ENCODE measurements at regions not wholly inside any gene's neighbourhood (a gene's known extent, or its start where the extent isn't known, plus 50 kb on each side); places are given as distances from the start of the nearest gene placed in this dataset.

DNA sequence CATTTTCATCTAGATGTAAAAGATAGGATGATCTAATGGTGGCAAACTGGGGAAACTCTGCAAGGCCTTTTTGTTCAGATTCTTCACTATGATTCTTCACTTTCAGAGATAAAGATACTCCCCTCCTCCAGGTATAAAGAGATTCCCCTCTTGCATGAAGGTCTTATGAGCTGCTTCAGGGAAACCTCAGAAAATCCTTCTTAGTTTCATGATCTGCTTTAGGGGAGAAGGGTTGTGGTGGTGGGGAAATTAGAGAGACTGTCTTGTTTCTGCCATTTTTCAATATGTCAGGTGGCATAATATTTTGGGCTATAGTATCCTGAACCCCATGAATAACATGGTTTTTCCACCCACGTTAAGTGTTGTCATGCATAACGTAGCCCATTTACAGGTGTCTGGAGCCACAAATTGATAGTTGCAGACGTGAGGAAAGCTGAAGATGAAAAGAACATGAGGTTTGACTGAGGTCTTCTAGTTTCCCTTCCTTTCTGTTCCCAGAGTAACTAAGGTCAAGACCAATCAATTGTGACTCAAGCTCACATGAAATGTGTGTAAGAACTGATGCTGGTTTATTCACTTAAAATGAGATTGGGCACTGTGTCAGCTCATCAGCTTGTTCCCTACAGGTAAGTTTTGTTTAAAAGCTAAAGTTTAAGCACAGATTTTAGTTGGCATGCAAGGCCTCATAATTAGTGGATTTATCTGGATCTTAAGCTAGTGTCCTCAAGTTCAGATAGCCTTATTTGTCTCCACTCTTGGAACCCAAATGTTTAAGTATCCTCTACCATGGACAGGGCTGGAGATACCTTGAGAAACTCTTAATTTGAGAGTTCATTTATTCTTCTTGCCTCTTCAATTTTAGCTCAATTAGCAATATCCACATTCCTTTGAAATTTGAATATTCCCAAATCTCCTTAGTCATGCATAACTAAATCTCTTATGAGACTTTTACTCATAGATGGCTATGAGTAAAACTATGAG lies 304.5 kb upstream of the FANCL start:
- no peak overlapping the region for H3K4me3 Mint-ChIP-seq
- DNase-seq (ENCODE audit: low spot score in 2 of 2) (no peak), ATAC-seq (replicated peaks; ENCODE audit: extremely low read depth, poor library complexity, severe bottlenecking) (no peak)
- H3K27ac Mint-ChIP-seq (ENCODE audit: low read depth): no peak overlapping the region
- H3K36me3 Mint-ChIP-seq (ENCODE audit: insufficient read depth): no peaks in the 10 kb centered on the region
- no peaks in the 10 kb centered on the region for H3K9me3 Mint-ChIP-seq
- H3K27me3 Mint-ChIP-seq: no peaks in the 10 kb centered on the region
- no peaks in the 10 kb centered on the region for H3K4me1 Mint-ChIP-seq

DNA sequence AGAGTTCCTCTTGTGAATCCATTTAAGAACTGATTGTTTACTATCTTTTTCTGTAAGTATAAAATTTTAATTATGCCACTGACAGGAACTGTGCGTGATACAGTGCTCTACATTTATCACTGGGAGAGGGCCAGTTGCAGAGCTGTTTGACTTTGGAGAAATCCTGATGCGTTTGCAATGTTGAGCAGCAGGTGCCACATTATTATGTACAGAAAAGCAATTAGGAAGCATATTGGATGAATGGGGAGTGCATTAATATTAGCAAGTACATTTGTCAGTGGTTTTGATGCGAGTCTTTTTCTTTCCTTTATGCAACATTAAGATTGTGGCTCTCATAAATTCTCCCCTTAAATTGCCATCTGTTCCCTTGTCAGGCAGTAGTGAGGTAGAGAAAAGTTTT lies 302.3 kb upstream of the FANCL start:
- ATAC-seq (replicated peaks; ENCODE audit: extremely low read depth, poor library complexity, severe bottlenecking): no peak
- no peaks in the 10 kb centered on the region for H3K36me3 Mint-ChIP-seq (ENCODE audit: insufficient read depth)

DNA sequence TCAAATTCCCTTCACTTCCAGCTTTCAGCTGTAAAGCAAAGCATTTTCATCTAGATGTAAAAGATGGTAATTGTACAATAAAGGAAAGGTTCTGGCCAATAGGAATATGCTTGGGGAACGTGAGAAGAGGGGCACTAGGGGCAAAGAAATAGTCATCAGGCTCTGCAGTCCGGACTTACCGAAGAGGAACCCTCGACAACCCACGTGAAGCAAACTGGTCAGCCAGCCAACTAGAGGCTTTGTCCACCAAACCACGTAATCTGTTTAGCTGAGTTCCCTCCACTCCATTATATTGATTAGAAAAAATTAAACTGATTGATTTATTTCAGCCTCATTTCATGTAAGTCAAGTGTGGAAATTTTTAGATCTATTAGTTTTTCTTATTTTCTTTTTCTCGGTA lies 300.4 kb upstream of the FANCL start:
- H3K27me3 Mint-ChIP-seq: no peaks in the 10 kb centered on the region
- H3K27ac Mint-ChIP-seq (ENCODE audit: low read depth): no peak overlapping the region
- DNase-seq (ENCODE audit: low spot score in 2 of 2): no peak
- no peaks in the 10 kb centered on the region for H3K36me3 Mint-ChIP-seq (ENCODE audit: insufficient read depth)
- H3K4me1 Mint-ChIP-seq: no peaks in the 10 kb centered on the region
- H3K9me3 Mint-ChIP-seq: no peaks in the 10 kb centered on the region
- no peak for ATAC-seq (replicated peaks; ENCODE audit: extremely low read depth, poor library complexity, severe bottlenecking)
- no peak overlapping the region for H3K4me3 Mint-ChIP-seq

More for the DNA sequence above, 302.3 kb upstream of the FANCL start:
- no peaks in the 10 kb centered on the region for H3K27me3 Mint-ChIP-seq
- H3K27ac Mint-ChIP-seq (ENCODE audit: low read depth): no peak overlapping the region
- no peak for DNase-seq (ENCODE audit: low spot score in 2 of 2)
- no peaks in the 10 kb centered on the region for H3K4me1 Mint-ChIP-seq
- no peak overlapping the region for H3K4me3 Mint-ChIP-seq
- no peaks in the 10 kb centered on the region for H3K9me3 Mint-ChIP-seq

- H3K27me3 Mint-ChIP-seq: no peaks in the 10 kb centered on the region
- DNase-seq (ENCODE audit: low spot score in 2 of 2) (no peak), ATAC-seq (replicated peaks; ENCODE audit: extremely low read depth, poor library complexity, severe bottlenecking) (no peak)
- H3K4me1 Mint-ChIP-seq: no peaks in the 10 kb centered on the region
- no peak overlapping the region for H3K4me3 Mint-ChIP-seq
- no peaks in the 10 kb centered on the region for H3K9me3 Mint-ChIP-seq
- no peak overlapping the region for H3K27ac Mint-ChIP-seq (ENCODE audit: low read depth)
- H3K36me3 Mint-ChIP-seq (ENCODE audit: insufficient read depth): no peaks in the 10 kb centered on the region
Observed at GRCh38 chr2:58540681-58541080, 299.6 kb upstream of the FANCL start.

DNA sequence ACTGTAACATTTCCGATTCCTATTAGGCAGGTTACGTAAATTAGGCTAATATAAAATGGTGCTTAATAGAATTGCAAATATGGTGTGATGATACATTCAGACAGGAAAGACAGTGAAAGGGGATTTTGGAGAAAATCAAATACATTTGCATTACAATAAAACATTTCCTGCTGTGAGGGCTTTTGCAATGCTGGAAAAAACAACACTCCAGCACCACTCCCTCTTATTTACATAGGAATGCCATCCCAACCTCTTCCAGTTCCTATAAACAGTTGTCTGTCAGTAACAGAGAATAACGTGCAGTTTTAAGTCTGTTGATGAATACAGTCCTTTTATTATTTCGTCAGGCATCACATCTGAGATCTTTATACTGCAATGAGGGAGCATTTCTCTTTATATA lies 298.8 kb upstream of the FANCL start:
- no peaks in the 10 kb centered on the region for H3K27me3 Mint-ChIP-seq
- DNase-seq (ENCODE audit: low spot score in 2 of 2) (no peak), ATAC-seq (replicated peaks; ENCODE audit: extremely low read depth, poor library complexity, severe bottlenecking) (no peak)
- H3K36me3 Mint-ChIP-seq (ENCODE audit: insufficient read depth): no peaks in the 10 kb centered on the region
- H3K9me3 Mint-ChIP-seq: no peaks in the 10 kb centered on the region
- no peaks in the 10 kb centered on the region for H3K4me1 Mint-ChIP-seq
- no peak overlapping the region for H3K4me3 Mint-ChIP-seq
- no peak overlapping the region for H3K27ac Mint-ChIP-seq (ENCODE audit: low read depth)

- Mint-ChIP-seq H3K27me3 (no peaks in the 10 kb centered on the region), H3K9me3 (peaks cover 5% of the 10 kb centered on the region), H3K4me1 (no peaks in the 10 kb centered on the region), H3K4me3 (no peak overlapping the region), H3K36me3 (ENCODE audit: insufficient read depth) (peaks cover 5% of the 10 kb centered on the region), H3K27ac (ENCODE audit: low read depth) (no peak overlapping the region)
- ATAC-seq (replicated peaks; ENCODE audit: extremely low read depth, poor library complexity, severe bottlenecking) (no peak), DNase-seq (ENCODE audit: low spot score in 2 of 2) (no peak)
Observed at GRCh38 chr2:58535990-58536389, 294.9 kb upstream of the FANCL start.

DNA sequence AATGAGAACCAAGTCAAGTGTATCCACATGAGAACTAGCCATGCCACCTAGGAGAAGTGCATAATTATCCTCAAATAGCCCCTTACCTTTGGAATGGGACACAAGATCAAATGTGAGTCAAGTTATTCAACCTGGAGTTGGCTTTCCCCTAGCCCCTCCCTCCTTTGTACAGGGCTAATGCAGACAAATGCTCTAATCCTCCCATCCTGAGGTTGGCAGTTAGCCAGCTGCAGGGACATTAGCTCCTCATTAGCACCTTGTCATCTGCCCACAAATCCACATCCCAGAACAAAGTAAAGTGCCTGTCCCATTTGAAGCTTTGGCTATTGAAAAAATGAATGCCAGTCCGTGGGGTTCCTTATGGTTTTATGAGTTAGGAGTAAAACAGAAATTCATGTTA lies 294.1 kb upstream of the FANCL start:
- Mint-ChIP-seq H3K27me3 (no peaks in the 10 kb centered on the region), H3K36me3 (ENCODE audit: insufficient read depth) (peaks cover 5% of the 10 kb centered on the region), H3K9me3 (peaks cover 5% of the 10 kb centered on the region), H3K27ac (ENCODE audit: low read depth) (no peak overlapping the region), H3K4me3 (no peak overlapping the region), H3K4me1 (no peaks in the 10 kb centered on the region)
- no peak for ATAC-seq (replicated peaks; ENCODE audit: extremely low read depth, poor library complexity, severe bottlenecking)
- DNase-seq (ENCODE audit: low spot score in 2 of 2): no peak

DNA sequence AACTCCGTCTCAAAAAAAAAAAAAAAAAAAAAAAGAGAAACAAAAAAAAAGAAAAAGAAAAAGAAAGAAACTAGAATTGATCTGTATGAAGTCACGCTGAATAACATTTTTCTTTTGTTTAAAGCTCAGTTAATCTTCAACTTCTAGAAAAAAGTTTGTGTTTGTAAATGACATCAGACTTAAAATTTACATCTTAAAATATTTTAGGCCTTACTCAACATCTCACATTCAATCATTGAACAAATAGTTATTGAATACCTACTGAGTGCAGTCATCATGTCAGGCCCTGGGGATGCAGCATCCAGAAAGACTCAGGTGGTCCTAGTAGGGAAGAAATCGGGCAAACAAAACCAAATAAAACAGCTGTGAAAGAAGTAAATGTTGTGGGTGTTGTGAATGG lies 292.3 kb upstream of the FANCL start:
- Mint-ChIP-seq H3K27me3 (peaks cover 9% of the 10 kb centered on the region), H3K4me3 (no peak overlapping the region), H3K36me3 (ENCODE audit: insufficient read depth) (peaks cover 5% of the 10 kb centered on the region), H3K27ac (ENCODE audit: low read depth) (no peak overlapping the region), H3K4me1 (no peaks in the 10 kb centered on the region), H3K9me3 (peaks cover 5% of the 10 kb centered on the region)
- ATAC-seq (replicated peaks; ENCODE audit: extremely low read depth, poor library complexity, severe bottlenecking) (no peak), DNase-seq (ENCODE audit: low spot score in 2 of 2) (no peak)

DNA sequence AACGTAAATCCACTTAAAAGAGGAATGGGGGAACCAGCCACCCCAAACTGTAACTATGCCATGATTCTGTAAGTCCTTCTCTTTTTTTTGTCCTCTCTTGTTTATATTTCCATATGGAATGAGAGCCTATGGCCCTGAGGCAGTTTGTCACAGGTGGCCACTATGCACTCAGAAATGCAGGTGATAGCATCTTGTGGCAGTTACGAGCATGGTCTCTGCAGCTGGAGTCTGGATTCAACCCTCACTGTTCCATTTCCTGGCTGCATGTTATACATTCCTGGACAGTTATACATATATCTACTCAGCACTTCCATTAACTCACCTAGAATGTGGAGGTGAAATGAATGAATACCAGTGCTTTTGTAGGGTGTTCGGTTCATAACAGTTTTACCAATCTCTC lies 291.5 kb upstream of the FANCL start:
- no peak for ATAC-seq (replicated peaks; ENCODE audit: extremely low read depth, poor library complexity, severe bottlenecking)
- Mint-ChIP-seq H3K27ac (ENCODE audit: low read depth) (no peak overlapping the region), H3K4me3 (no peak overlapping the region), H3K9me3 (peaks cover 5% of the 10 kb centered on the region), H3K27me3 (peaks cover 9% of the 10 kb centered on the region), H3K4me1 (no peaks in the 10 kb centered on the region), H3K36me3 (ENCODE audit: insufficient read depth) (peaks cover 5% of the 10 kb centered on the region)
- DNase-seq (ENCODE audit: low spot score in 2 of 2): no peak

DNA sequence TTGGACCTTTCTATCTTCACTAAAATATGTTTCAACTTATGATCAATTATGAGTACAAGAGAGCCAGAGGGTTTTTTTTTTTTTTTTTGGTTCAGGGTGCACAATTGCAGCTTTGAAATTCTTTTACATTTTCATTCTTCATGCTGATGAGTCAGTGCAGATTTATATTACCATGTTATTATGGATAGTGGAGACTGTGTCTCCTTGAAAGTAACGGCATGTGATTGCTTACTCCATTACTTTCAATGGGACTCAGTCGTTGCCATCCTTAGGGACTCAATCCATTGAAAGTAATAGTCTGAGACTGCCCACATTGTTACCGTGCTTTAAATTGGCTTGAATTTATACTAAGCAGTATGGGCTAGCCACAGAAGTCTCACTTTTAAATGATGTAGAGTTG lies 286.5 kb upstream of the FANCL start:
- H3K9me3 Mint-ChIP-seq: no peaks in the 10 kb centered on the region
- H3K36me3 Mint-ChIP-seq (ENCODE audit: insufficient read depth): peaks cover 2% of the 10 kb centered on the region
- peaks cover 9% of the 10 kb centered on the region for H3K27me3 Mint-ChIP-seq
- no peak overlapping the region for H3K4me3 Mint-ChIP-seq
- no peaks in the 10 kb centered on the region for H3K4me1 Mint-ChIP-seq
- no peak for DNase-seq (ENCODE audit: low spot score in 2 of 2)
- ATAC-seq (replicated peaks; ENCODE audit: extremely low read depth, poor library complexity, severe bottlenecking): no peak
- H3K27ac Mint-ChIP-seq (ENCODE audit: low read depth): no peak overlapping the region

- Mint-ChIP-seq H3K9me3 (no peaks in the 10 kb centered on the region), H3K4me1 (no peaks in the 10 kb centered on the region), H3K27ac (ENCODE audit: low read depth) (no peak overlapping the region), H3K4me3 (no peak overlapping the region), H3K36me3 (ENCODE audit: insufficient read depth) (no peaks in the 10 kb centered on the region), H3K27me3 (no peaks in the 10 kb centered on the region)
- ATAC-seq (replicated peaks; ENCODE audit: extremely low read depth, poor library complexity, severe bottlenecking) (no peak), DNase-seq (ENCODE audit: low spot score in 2 of 2) (no peak)
Observed at GRCh38 chr2:58521803-58522554, 280.9 kb upstream of the FANCL start.

DNA sequence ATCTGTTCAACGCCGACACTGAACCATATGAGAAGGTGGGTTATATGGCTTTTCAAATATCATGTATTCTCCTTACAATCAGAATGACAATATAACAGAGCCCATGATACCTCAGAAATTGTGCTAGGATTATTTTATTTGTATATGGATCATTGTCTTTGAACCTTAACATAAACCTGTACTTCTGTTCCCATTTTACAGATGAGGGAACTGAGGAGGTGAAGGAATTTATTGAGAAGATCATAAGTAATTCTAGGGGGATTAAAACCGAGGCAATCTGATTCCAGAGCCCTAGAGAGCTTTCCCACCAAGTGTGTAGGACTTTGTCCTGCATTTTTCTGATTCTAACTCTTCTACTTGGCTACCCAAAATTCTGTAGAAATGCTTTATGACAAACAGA lies 279.8 kb upstream of the FANCL start:
- Mint-ChIP-seq H3K4me3 (no peak overlapping the region), H3K27me3 (no peaks in the 10 kb centered on the region), H3K9me3 (no peaks in the 10 kb centered on the region), H3K36me3 (ENCODE audit: insufficient read depth) (no peaks in the 10 kb centered on the region), H3K27ac (ENCODE audit: low read depth) (no peak overlapping the region), H3K4me1 (no peaks in the 10 kb centered on the region)
- DNase-seq (ENCODE audit: low spot score in 2 of 2) (no peak), ATAC-seq (replicated peaks; ENCODE audit: extremely low read depth, poor library complexity, severe bottlenecking) (no peak)

DNA sequence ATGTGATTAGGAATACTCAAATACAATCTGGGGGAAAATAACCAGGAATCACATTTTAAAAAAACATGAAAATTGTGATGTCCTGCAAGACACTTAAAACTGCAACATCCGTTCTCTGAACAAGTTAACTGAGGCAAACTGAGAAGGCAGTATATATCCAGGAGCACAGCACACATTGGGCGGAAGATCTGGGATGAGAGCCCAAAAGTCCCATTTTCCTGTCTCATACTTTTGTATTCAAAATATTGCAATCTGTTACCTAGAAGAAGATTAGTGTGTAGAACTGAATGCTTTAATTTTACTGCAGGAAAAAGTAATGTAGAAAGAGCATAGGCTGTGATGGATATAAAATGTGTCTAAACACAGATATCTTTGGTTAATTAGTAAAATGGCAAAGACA lies 276.8 kb upstream of the FANCL start:
- no peaks in the 10 kb centered on the region for H3K27me3 Mint-ChIP-seq
- H3K27ac Mint-ChIP-seq (ENCODE audit: low read depth): no peak overlapping the region
- H3K4me3 Mint-ChIP-seq: no peak overlapping the region
- no peak for ATAC-seq (replicated peaks; ENCODE audit: extremely low read depth, poor library complexity, severe bottlenecking)
- no peaks in the 10 kb centered on the region for H3K4me1 Mint-ChIP-seq
- no peak for DNase-seq (ENCODE audit: low spot score in 2 of 2)
- no peaks in the 10 kb centered on the region for H3K36me3 Mint-ChIP-seq (ENCODE audit: insufficient read depth)
- H3K9me3 Mint-ChIP-seq: no peaks in the 10 kb centered on the region
